GM12878 (cell line): ENCODE measurements at regions not wholly inside any gene's neighbourhood (a gene's known extent, or its start where the extent isn't known, plus 50 kb on each side); places are given as distances from the start of the nearest gene placed in this dataset.

Experiments used
- ATAC-seq: fragments of 200-7000 bp; cut with Tn5 transposase; 3 replicates; pipeline ENCODE4 v1.9.1; 2020; ENCODE audit warnings: mild to moderate bottlenecking, moderate library complexity
- BruUV-seq: library from RNA; stranded (reverse); fragments of 400-500 nt; replicated peaks from 2 replicates; lab custom pipeline; 2021; lab: Mats Ljungman, UMichigan
- CTCF ChIA-PET: fragments of 300-600 bp; sonication (Branson Sonifier 250); formaldehyde crosslinking; extraction: SDS; loops from one replicate; lab custom pipeline; 2021; ENCODE audit warnings: inconsistent platforms; lab: Yijun Ruan, JAX
- POLR2A ChIA-PET: fragments of 350-600 bp; formaldehyde crosslinking; extraction: SDS; loops from one replicate; lab custom pipeline; 2021; ENCODE audit warnings: inconsistent platforms; lab: Charles Lee
- RAD21 ChIA-PET: fragments of 300-600 bp; sonication (Branson Sonifier 250); formaldehyde crosslinking; loops from one replicate; lab custom pipeline; 2023; ENCODE audit warnings: antibody characterized with exemption; ENCODE audit not compliant: unreplicated experiment; lab: Charles Lee
- SMC1A ChIA-PET: fragments of 300-600 bp; sonication (Branson Sonifier 250); formaldehyde crosslinking; loops from one replicate; lab custom pipeline; 2023; ENCODE audit not compliant: unreplicated experiment, uncharacterized antibody; lab: Charles Lee
- DNase-seq: peaks from one replicate; pipeline ENCODE4 v3.0.0-alpha.2; 2011; ENCODE audit warnings: low read depth, low spot score
- FAIRE-seq: peaks from 3 replicates; lab custom pipeline; 2011; peaks lifted over from hg19 to GRCh38; lab: Jason Lieb, UNC
- H2AFZ ChIP-seq: 2 replicates; pipeline ENCODE4 v1.6.0; 2011; ENCODE audit warnings: low read depth, low read length, control low read depth; ENCODE audit not compliant: control insufficient read depth
- H3K27ac ChIP-seq: 2 replicates; pipeline ENCODE4 v1.5.1; 2011; ENCODE audit warnings: control low read depth; ENCODE audit not compliant: control insufficient read depth, insufficient read depth
- H3K27me3 ChIP-seq, 2 experiments: replicated peaks in 1 of 2; 2 replicates each; pipeline versions ENCODE4 v1.6.0 to v1.6.1; 2011; ENCODE audit warnings: low read length in 1 of 2; ENCODE audit not compliant: control insufficient read depth in 2 of 2, insufficient read depth in 2 of 2
- H3K36me3 ChIP-seq, 2 experiments: 2 replicates each; pipeline ENCODE4 v1.5.1; 2011; ENCODE audit warnings: low read length in 1 of 2; ENCODE audit not compliant: control insufficient read depth in 2 of 2, insufficient read depth in 2 of 2
- H3K4me1 ChIP-seq: 2 replicates; pipeline ENCODE4 v1.6.1; 2011; ENCODE audit warnings: mild to moderate bottlenecking, low read length, moderate library complexity, mixed read lengths; ENCODE audit not compliant: control insufficient read depth, insufficient read depth
- H3K4me2 ChIP-seq: 2 replicates; pipeline ENCODE4 v1.6.0; 2011; ENCODE audit warnings: control low read depth; ENCODE audit not compliant: control insufficient read depth, insufficient read depth
- H3K4me3 ChIP-seq: fragments of 200-600 bp; sonication (generic); 2 replicates; pipeline ENCODE4 v1.5.1; 2016
- H3K79me2 ChIP-seq: 2 replicates; pipeline ENCODE4 v1.6.0; 2011; ENCODE audit warnings: low read length; ENCODE audit not compliant: control insufficient read depth, insufficient read depth
- H3K9ac ChIP-seq: 2 replicates; pipeline ENCODE4 v1.8.0; 2011; ENCODE audit warnings: low read length, control low read depth, mixed read lengths; ENCODE audit not compliant: control insufficient read depth, insufficient read depth
- H3K9me3 ChIP-seq: replicated peaks from 3 replicates; pipeline ENCODE4 v1.5.1; 2011; ENCODE audit warnings: mild to moderate bottlenecking, low read length; ENCODE audit not compliant: control insufficient read depth, insufficient read depth
- H4K20me1 ChIP-seq: 2 replicates; pipeline ENCODE4 v1.6.0; 2011; ENCODE audit not compliant: control insufficient read depth, insufficient read depth
- ATF7 ChIP-seq: fragments of 450-650 bp; IDR thresholded peaks from 2 replicates; pipeline ENCODE4 v1.6.1; 2016; ENCODE audit warnings: low read depth, mild to moderate bottlenecking
- BMI1 ChIP-seq: fragments of 450-650 bp; IDR thresholded peaks from 2 replicates; pipeline ENCODE4 v1.6.1; 2016; ENCODE audit warnings: mild to moderate bottlenecking, moderate library complexity, borderline replicate concordance
- CBFB ChIP-seq: IDR thresholded peaks from 2 replicates; pipeline ENCODE4 v1.6.1; 2016; ENCODE audit warnings: antibody characterized with exemption, low read depth
- CREB1 ChIP-seq: IDR thresholded peaks from 2 replicates; pipeline ENCODE4 v1.6.1; 2012; ENCODE audit warnings: low read depth, mild to moderate bottlenecking, inconsistent platforms
- DPF2 ChIP-seq: fragments of 450-650 bp; IDR thresholded peaks from 2 replicates; pipeline ENCODE4 v1.6.1; 2017; ENCODE audit warnings: mild to moderate bottlenecking
- ETV6 ChIP-seq, 2 experiments: fragments of 450-650 bp in 1 of 2; IDR thresholded peaks in 1 of 2; conservative IDR thresholded peaks in 1 of 2; 2 replicates each; pipeline ENCODE4 v1.6.1; 2014; ENCODE audit warnings: antibody characterized with exemption in 1 of 2, borderline replicate concordance in 1 of 2, low read depth in 1 of 2, mild to moderate bottlenecking in 1 of 2, moderate library complexity in 1 of 2
- EZH2 ChIP-seq: IDR thresholded peaks from 2 replicates; pipeline ENCODE4 v1.6.1; 2012; ENCODE audit warnings: low read depth, mild to moderate bottlenecking, control low read depth, inconsistent platforms, low read length, borderline replicate concordance; ENCODE audit not compliant: control insufficient read depth
- HCFC1 ChIP-seq: fragments of 150-350 bp; IDR thresholded peaks from 2 replicates; pipeline ENCODE4 v1.6.1; 2014; ENCODE audit warnings: low read length
- IRF4 ChIP-seq: IDR thresholded peaks from 2 replicates; pipeline ENCODE4 v1.6.1; 2011; ENCODE audit warnings: low read depth, low read length
- MEF2B ChIP-seq: fragments of 450-650 bp; IDR thresholded peaks from 2 replicates; pipeline ENCODE4 v1.6.1; 2018; ENCODE audit warnings: mild to moderate bottlenecking, moderate library complexity; ENCODE audit not compliant: partially characterized antibody, poor library complexity, severe bottlenecking
- NFIC ChIP-seq: IDR thresholded peaks from 2 replicates; pipeline ENCODE4 v1.6.1; 2012; ENCODE audit warnings: low read depth, mild to moderate bottlenecking, inconsistent platforms, low read length, moderate library complexity
- NR2C1 ChIP-seq: fragments of 450-650 bp; IDR thresholded peaks from 2 replicates; pipeline ENCODE4 v1.6.1; 2017; ENCODE audit warnings: antibody characterized with exemption, mild to moderate bottlenecking, moderate library complexity
- NR2C2 ChIP-seq: IDR thresholded peaks from 2 replicates; pipeline ENCODE4 v1.6.1; 2011; ENCODE audit warnings: borderline replicate concordance, low read depth; ENCODE audit not compliant: control insufficient read depth, insufficient read length
- NR2F1 ChIP-seq: fragments of 450-650 bp; conservative IDR thresholded peaks from 2 replicates; pipeline ENCODE4 v1.6.1; 2017; ENCODE audit warnings: mild to moderate bottlenecking
- PAX5 ChIP-seq: IDR thresholded peaks from 2 replicates; pipeline ENCODE4 v1.6.1; 2011; ENCODE audit warnings: low read depth, low read length, borderline replicate concordance
- SIN3A ChIP-seq: IDR thresholded peaks from 2 replicates; pipeline ENCODE4 v1.6.1; 2012; ENCODE audit warnings: low read depth, low read length, improper control_type of control experiment
- STAT3 ChIP-seq: IDR thresholded peaks from 2 replicates; pipeline ENCODE4 v1.6.1; 2011; ENCODE audit warnings: low read depth, low read length, improper control_type of control experiment
- SUZ12 ChIP-seq: fragments of 200-600 bp; sonication (generic); IDR thresholded peaks from one replicate; pipeline ENCODE4 v1.6.1; 2018; ENCODE audit warnings: antibody characterized with exemption, mild to moderate bottlenecking; ENCODE audit not compliant: unreplicated experiment
- ZNF217 ChIP-seq: fragments of 450-650 bp; IDR thresholded peaks from 2 replicates; pipeline ENCODE4 v1.6.1; 2017; ENCODE audit warnings: antibody characterized with exemption, mild to moderate bottlenecking
- WGBS: methylation state at CpG from one replicate; pipeline ENCODE4 v1.1.6; 2016; ENCODE audit warnings: low lambda C conversion rate; ENCODE audit not compliant: insufficient replicate concordance, insufficient coverage; ENCODE audit errors: missing lambda C conversion rate; 5-methylcytosine and 5-hydroxymethylcytosine counted together
- in situ Hi-C: fragments of 300-500 bp; cut with MboI; formaldehyde crosslinking; loops from 9 replicates; pipeline ENCODE4 v1.14.3; 2018; ENCODE audit warnings: mixed read lengths
- intact Hi-C: fragments of 100-400 bp; cut with micrococcal nuclease; formaldehyde crosslinking; loops from one replicate; pipeline ENCODE4 v1.14.2; 2022; ENCODE audit not compliant: unreplicated experiment
- TF ChIP-seq, protein P1 (sequence below): fragments of 450-650 bp; IDR thresholded peaks from 2 replicates; pipeline ENCODE4 v1.6.1; 2017; ENCODE audit warnings: mild to moderate bottlenecking
- TF ChIP-seq, protein P2 (sequence below), 3 experiments: IDR thresholded peaks in 2 of 3; conservative IDR thresholded peaks in 1 of 3; 2 replicates each; pipeline ENCODE4 v1.5.1; 2011; ENCODE audit warnings: low read depth in 3 of 3, low read length in 3 of 3, mild to moderate bottlenecking in 3 of 3, control low read depth in 2 of 3, moderate library complexity in 2 of 3, inconsistent platforms in 1 of 3, mixed read lengths in 1 of 3; ENCODE audit not compliant: control insufficient read depth in 2 of 3, insufficient read depth in 1 of 3; ENCODE audit errors: extremely low read depth in 1 of 3

GRCh38 chr6:44679438-44680201 is 292.1 kb downstream of the CDC5L start (continued):
- TF ChIP-seq NR2C1 (no peak), IRF4 (no peak), ETV6 (conservative IDR thresholded peaks at IDR 0.05 in 1 of 2, IDR thresholded peaks at IDR 0.05 in 1 of 2; ENCODE audit: borderline replicate concordance in 1 of 2, low read depth in 1 of 2) (no peak), CREB1 (no peak)
- TF ChIP-seq, protein P1, sequence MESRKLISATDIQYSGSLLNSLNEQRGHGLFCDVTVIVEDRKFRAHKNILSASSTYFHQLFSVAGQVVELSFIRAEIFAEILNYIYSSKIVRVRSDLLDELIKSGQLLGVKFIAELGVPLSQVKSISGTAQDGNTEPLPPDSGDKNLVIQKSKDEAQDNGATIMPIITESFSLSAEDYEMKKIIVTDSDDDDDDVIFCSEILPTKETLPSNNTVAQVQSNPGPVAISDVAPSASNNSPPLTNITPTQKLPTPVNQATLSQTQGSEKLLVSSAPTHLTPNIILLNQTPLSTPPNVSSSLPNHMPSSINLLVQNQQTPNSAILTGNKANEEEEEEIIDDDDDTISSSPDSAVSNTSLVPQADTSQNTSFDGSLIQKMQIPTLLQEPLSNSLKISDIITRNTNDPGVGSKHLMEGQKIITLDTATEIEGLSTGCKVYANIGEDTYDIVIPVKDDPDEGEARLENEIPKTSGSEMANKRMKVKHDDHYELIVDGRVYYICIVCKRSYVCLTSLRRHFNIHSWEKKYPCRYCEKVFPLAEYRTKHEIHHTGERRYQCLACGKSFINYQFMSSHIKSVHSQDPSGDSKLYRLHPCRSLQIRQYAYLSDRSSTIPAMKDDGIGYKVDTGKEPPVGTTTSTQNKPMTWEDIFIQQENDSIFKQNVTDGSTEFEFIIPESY = no peak

- in situ Hi-C loops (no loop called here), intact Hi-C loops (no loop called here)
- Histone ChIP-seq H3K79me2 (no peaks in the 10 kb centered on the region), H3K9me3 (no peaks in the 10 kb centered on the region), H2AFZ (no peak overlapping the region), H3K36me3 (no peaks in the 10 kb centered on the region), H3K4me1 (no peaks in the 10 kb centered on the region), H3K4me3 (no peak overlapping the region), H3K27ac (no peak overlapping the region), H3K9ac (no peak overlapping the region), H4K20me1 (no peaks in the 10 kb centered on the region), H3K27me3 (no peaks in the 10 kb centered on the region), H3K4me2 (no peak overlapping the region)
- no TSS peak for BruUV-seq
- DNase-seq = no peak
- peak; percentile 85 for ATAC-seq
- ChIA-PET RAD21 (interaction anchor here (0.6 to 1.2 kb wide), 4 partner anchors 21 to 57 kb away, joined by 3 read pairs; no protein-coding TSS in a partner anchor), SMC1A (interaction anchor here (0.9 to 1.5 kb wide), 2 partner anchors 12 to 187 kb away, joined by 5 read pairs; no protein-coding TSS in a partner anchor), CTCF (no interaction called here), POLR2A (no interaction called here)
- FAIRE-seq = no peak
- WGBS = 45% methylated on average over 4 of the region's 4 CpGs
- TF ChIP-seq MEF2B (peak; percentile 37), NR2C2 (no peak), NFIC (no peak), SUZ12 (no peak), EZH2 (no peak), ATF7 (no peak), DPF2 (no peak), ZNF217 (no peak), PAX5 (no peak), BMI1 (peak; percentile 47; the same call in 1 of the 2 replicates), SIN3A (no peak), CBFB (no peak), STAT3 (no peak), NR2F1 (no peak), HCFC1 (no peak)
- TF ChIP-seq, protein P2, sequence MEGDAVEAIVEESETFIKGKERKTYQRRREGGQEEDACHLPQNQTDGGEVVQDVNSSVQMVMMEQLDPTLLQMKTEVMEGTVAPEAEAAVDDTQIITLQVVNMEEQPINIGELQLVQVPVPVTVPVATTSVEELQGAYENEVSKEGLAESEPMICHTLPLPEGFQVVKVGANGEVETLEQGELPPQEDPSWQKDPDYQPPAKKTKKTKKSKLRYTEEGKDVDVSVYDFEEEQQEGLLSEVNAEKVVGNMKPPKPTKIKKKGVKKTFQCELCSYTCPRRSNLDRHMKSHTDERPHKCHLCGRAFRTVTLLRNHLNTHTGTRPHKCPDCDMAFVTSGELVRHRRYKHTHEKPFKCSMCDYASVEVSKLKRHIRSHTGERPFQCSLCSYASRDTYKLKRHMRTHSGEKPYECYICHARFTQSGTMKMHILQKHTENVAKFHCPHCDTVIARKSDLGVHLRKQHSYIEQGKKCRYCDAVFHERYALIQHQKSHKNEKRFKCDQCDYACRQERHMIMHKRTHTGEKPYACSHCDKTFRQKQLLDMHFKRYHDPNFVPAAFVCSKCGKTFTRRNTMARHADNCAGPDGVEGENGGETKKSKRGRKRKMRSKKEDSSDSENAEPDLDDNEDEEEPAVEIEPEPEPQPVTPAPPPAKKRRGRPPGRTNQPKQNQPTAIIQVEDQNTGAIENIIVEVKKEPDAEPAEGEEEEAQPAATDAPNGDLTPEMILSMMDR (IDR thresholded peaks at IDR 0.05 in 2 of 3, conservative IDR thresholded peaks at IDR 0.05 in 1 of 3; ENCODE audit: control insufficient read depth in 2 of 3, extremely low read depth in 1 of 3, insufficient read depth in 1 of 3, low read depth in 3 of 3, low read length in 3 of 3) = no peak
Measured at GRCh38 chr6:44680202-44680720, 292.8 kb downstream of the CDC5L start.
